ENCODE measurements at regions not wholly inside any gene's neighbourhood (a gene's known extent, or its start where the extent isn't known, plus 50 kb on each side); places are given as distances from the start of the nearest gene placed in this dataset.

DNA sequence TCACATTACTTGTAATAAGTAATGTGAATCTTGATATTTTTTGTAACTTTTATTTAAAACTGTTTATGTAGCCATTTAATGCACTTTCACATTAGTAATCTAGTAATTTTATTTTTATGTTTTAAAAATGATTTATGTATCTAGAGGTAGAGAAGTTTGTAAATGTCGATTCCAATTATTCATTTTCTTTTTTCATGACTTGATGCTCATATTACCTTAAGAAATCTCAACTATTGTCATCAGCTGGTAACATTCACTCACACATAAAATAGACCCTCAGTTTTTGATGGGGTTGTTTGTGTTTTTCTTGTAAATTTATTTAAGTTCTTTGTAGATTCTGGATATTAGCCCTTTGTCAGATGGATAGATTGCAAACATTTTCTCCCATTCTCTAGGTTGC, 351.7 kb upstream of the CDH7 start:
- TF ChIP-seq ZNF274 (IDR thresholded peaks at IDR 0.05; ENCODE audit: low read depth, low read length) (no peak), YY1 (IDR thresholded peaks at IDR 0.05; ENCODE audit: insufficient read depth, insufficient read length) (no peak), SUZ12 (IDR thresholded peaks at IDR 0.05; ENCODE audit: extremely low read depth, insufficient read depth, insufficient read length) (no peak)
